ENCODE measurements at regions not wholly inside any gene's neighbourhood (a gene's known extent, or its start where the extent isn't known, plus 50 kb on each side); places are given as distances from the start of the nearest gene placed in this dataset.

GRCh38 chr5:15993919-15994318, 185.7 kb downstream of the MARCHF11 start:
- H3K4me2 ChIP-seq: no peak overlapping the region
- no peaks in the 10 kb centered on the region for H3K79me2 ChIP-seq
- H3K27me3 ChIP-seq: no peaks in the 10 kb centered on the region
- H3K4me1 ChIP-seq (ENCODE audit: insufficient read depth): no peaks in the 10 kb centered on the region
- no peak overlapping the region for H3K27ac ChIP-seq
- no peaks in the 10 kb centered on the region for H4K20me1 ChIP-seq (ENCODE audit: insufficient read depth, poor library complexity, severe bottlenecking)
- H2AFZ ChIP-seq: no peak overlapping the region
- no peak for DNase-seq (ENCODE audit: low spot score)
- TF ChIP-seq CTCF (IDR thresholded peaks at IDR 0.05; ENCODE audit: poor library complexity): peak; percentile 23
- TF ChIP-seq EZH2 (IDR thresholded peaks at IDR 0.05; ENCODE audit: borderline replicate concordance): no peak
- TF ChIP-seq EZH2phosphoT487 (IDR thresholded peaks at IDR 0.05; ENCODE audit: low read depth, severe bottlenecking, unreplicated experiment): no peak
- no peak overlapping the region for H3K4me3 ChIP-seq
- H3K9me3 ChIP-seq (ENCODE audit: low read depth): peaks cover 10% of the 10 kb centered on the region
- no peaks in the 10 kb centered on the region for H3K36me3 ChIP-seq (replicated peaks; ENCODE audit: insufficient read depth, low read depth)
- no peaks in the 10 kb centered on the region for H3K9me2 ChIP-seq (replicated peaks; ENCODE audit: insufficient read depth)

GRCh38 chr5:15993334-15993733, 186.3 kb downstream of the MARCHF11 start:
- no peak overlapping the region for H3K4me2 ChIP-seq
- H3K36me3 ChIP-seq (replicated peaks; ENCODE audit: insufficient read depth, low read depth): no peaks in the 10 kb centered on the region
- no peaks in the 10 kb centered on the region for H3K9me2 ChIP-seq (replicated peaks; ENCODE audit: insufficient read depth)
- H2AFZ ChIP-seq: no peak overlapping the region
- H3K27me3 ChIP-seq: no peaks in the 10 kb centered on the region
- H3K27ac ChIP-seq: no peak overlapping the region
- H3K79me2 ChIP-seq: no peaks in the 10 kb centered on the region
- no peak overlapping the region for H3K4me3 ChIP-seq
- H4K20me1 ChIP-seq (ENCODE audit: insufficient read depth, poor library complexity, severe bottlenecking): no peaks in the 10 kb centered on the region
- peaks cover 10% of the 10 kb centered on the region for H3K9me3 ChIP-seq (ENCODE audit: low read depth)
- no peaks in the 10 kb centered on the region for H3K4me1 ChIP-seq (ENCODE audit: insufficient read depth)
- 97% methylated on average over 2 of the region's 2 CpGs for WGBS (ENCODE audit: low lambda C conversion rate, missing lambda C conversion rate)
- DNase-seq (ENCODE audit: low spot score): no peak
- TF ChIP-seq EZH2phosphoT487 (IDR thresholded peaks at IDR 0.05; ENCODE audit: low read depth, severe bottlenecking, unreplicated experiment) (no peak), EZH2 (IDR thresholded peaks at IDR 0.05; ENCODE audit: borderline replicate concordance) (no peak), CTCF (IDR thresholded peaks at IDR 0.05; ENCODE audit: poor library complexity) (no peak)

- peaks cover 10% of the 10 kb centered on the region for H3K9me3 ChIP-seq (ENCODE audit: low read depth)
- no peak overlapping the region for H3K4me2 ChIP-seq
- TF ChIP-seq EZH2 (IDR thresholded peaks at IDR 0.05; ENCODE audit: borderline replicate concordance): no peak
- TF ChIP-seq CTCF (IDR thresholded peaks at IDR 0.05; ENCODE audit: poor library complexity): no peak
- no peak for TF ChIP-seq EZH2phosphoT487 (IDR thresholded peaks at IDR 0.05; ENCODE audit: low read depth, severe bottlenecking, unreplicated experiment)
- H3K36me3 ChIP-seq (replicated peaks; ENCODE audit: insufficient read depth, low read depth): no peaks in the 10 kb centered on the region
- no peak overlapping the region for H2AFZ ChIP-seq
- no peaks in the 10 kb centered on the region for H3K79me2 ChIP-seq
- no peaks in the 10 kb centered on the region for H4K20me1 ChIP-seq (ENCODE audit: insufficient read depth, poor library complexity, severe bottlenecking)
- H3K4me3 ChIP-seq: no peak overlapping the region
- H3K4me1 ChIP-seq (ENCODE audit: insufficient read depth): no peaks in the 10 kb centered on the region
- H3K9me2 ChIP-seq (replicated peaks; ENCODE audit: insufficient read depth): no peaks in the 10 kb centered on the region
- DNase-seq (ENCODE audit: low spot score): no peak
- H3K27me3 ChIP-seq: no peaks in the 10 kb centered on the region
- H3K27ac ChIP-seq: no peak overlapping the region
- 76% methylated on average over 2 of the region's 2 CpGs for WGBS (ENCODE audit: low lambda C conversion rate, missing lambda C conversion rate)
Measured at GRCh38 chr5:15992918-15993317, 186.7 kb downstream of the MARCHF11 start.

- Histone ChIP-seq H3K4me2 (no peak overlapping the region), H3K79me2 (no peaks in the 10 kb centered on the region), H3K36me3 (replicated peaks; ENCODE audit: insufficient read depth, low read depth) (no peaks in the 10 kb centered on the region), H3K4me3 (no peak overlapping the region), H2AFZ (no peak overlapping the region), H3K9me2 (replicated peaks; ENCODE audit: insufficient read depth) (no peaks in the 10 kb centered on the region), H3K4me1 (ENCODE audit: insufficient read depth) (no peaks in the 10 kb centered on the region), H3K27ac (no peak overlapping the region), H3K9me3 (ENCODE audit: low read depth) (peaks cover 10% of the 10 kb centered on the region), H4K20me1 (ENCODE audit: insufficient read depth, poor library complexity, severe bottlenecking) (no peaks in the 10 kb centered on the region), H3K27me3 (no peaks in the 10 kb centered on the region)
- no peak for DNase-seq (ENCODE audit: low spot score)
- TF ChIP-seq CTCF (IDR thresholded peaks at IDR 0.05; ENCODE audit: poor library complexity): no peak
- no peak for TF ChIP-seq EZH2 (IDR thresholded peaks at IDR 0.05; ENCODE audit: borderline replicate concordance)
- TF ChIP-seq EZH2phosphoT487 (IDR thresholded peaks at IDR 0.05; ENCODE audit: low read depth, severe bottlenecking, unreplicated experiment): no peak
Measured at GRCh38 chr5:15991586-15991985, 188.0 kb downstream of the MARCHF11 start.

Data from hepatocyte (in vitro differentiated cells).